Cardiac septum (tissue), 1 donor: ENCODE measurements at regions not wholly inside any gene's neighbourhood (a gene's known extent, or its start where the extent isn't known, plus 50 kb on each side); places are given as distances from the start of the nearest gene placed in this dataset.

Experiments used
- DNase-seq: peaks from one replicate; pipeline ENCODE4 v3.0.0-alpha.2; 2020; ENCODE audit warnings: low spot score
- intact Hi-C: fragments of 100-400 bp; cut with DNase I; formaldehyde crosslinking; loops from one replicate; pipeline ENCODE4 v1.14.0; 2022
- donor health status: DM: no; HTN: no; CAD: no.

DNA sequence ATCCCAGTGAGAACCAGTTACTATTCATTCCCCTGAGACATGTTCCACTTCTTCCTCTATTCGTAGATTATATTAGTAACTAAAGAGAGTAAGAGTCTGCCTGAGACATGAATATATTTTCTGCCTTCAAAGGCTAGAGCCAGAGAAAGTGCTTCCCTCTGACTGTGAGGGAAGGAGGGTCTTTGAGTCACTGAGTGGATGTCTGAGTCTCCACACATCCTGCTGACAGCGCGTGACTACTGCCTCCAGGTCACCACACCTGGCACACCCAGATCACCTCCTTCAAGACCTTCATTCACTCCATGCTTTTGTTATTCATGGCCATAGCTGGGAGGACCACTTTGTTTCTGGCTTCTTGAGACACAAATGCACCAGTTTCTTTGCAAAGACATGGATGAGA is 135.6 kb downstream of the SOX2 start:
- DNase-seq = no peak
- intact Hi-C loops = no loop called here

DNA sequence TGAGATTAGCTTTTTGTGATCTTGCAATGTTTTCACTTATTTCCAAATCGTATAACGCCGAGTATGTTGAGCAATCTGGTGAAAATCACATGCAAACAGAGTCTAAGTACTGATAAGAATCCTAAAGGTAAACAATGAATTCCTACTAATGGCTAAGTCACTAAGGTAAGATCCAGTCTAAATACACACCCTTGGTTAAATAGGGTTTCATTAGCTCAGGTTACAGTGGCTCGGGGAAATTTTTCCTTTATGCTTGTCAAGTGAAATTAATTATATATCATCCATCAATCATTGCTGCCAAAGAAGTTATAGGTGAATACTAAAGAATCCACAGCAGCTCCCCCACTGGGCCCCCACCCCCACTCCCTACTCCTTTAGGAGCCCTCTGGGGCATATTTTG is 139.3 kb downstream of the SOX2 start:
- no peak for DNase-seq
- intact Hi-C loops = no loop called here

DNA sequence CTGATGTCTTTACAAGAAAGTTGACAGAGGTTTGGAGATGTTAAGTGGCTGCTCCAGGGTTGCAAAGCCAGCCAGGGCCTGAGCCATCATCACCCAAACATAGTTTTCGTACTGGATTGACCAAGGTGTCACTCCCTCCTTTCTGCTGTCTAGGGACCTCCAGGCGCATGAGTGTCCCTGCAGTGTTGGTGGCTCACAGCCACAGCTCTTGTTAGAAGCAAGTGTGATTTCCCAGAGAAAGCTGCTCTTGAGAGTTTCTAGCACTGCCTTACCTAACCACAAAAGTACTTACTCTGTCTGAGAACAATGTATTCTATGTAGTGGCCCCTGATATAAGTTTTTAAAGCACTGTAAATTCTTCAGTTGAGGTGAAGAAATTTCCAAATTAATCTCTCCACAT is 144.1 kb downstream of the SOX2 start:
- intact Hi-C loops = no loop called here
- no peak for DNase-seq

DNA sequence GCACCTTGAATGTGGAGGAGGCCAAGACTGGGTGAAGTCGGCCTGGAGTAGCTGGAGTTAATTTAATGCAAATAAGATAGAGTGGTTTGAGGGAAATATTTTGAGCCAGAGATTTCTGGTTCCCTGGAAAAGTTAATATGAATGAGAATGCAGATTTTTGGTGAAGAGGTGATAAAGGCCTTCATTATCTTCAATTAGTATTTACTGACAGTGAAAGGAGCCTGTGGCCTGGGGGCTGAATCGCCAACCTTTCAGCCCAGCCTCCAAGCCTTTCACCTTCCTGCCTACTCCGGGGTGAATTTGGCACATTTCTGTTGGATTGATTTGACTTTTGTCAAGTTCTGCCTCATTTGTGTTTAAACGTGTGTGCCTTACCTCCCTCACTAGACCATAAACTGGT is 147.8 kb downstream of the SOX2 start:
- intact Hi-C loops = no loop called here
- no peak for DNase-seq

DNA sequence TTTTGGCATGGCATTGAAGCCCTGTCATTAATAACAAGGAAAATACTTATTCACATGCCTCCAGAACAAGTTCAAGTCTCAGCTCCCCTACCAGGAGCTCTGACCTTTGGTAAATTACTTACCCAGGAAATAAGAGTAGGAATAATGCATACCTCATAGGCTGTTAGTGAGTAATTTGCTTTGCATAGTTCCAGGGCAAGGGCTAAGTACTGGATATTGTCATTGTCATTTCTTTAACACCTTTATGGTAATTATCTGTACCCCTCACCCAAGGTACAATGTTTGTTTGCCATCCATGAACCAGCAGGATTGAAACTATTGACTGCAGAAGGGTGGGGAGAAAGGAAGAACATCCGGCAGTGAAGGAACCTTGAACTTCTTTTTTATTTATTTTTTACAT is 148.5 kb downstream of the SOX2 start:
- intact Hi-C loops = no loop called here

DNA sequence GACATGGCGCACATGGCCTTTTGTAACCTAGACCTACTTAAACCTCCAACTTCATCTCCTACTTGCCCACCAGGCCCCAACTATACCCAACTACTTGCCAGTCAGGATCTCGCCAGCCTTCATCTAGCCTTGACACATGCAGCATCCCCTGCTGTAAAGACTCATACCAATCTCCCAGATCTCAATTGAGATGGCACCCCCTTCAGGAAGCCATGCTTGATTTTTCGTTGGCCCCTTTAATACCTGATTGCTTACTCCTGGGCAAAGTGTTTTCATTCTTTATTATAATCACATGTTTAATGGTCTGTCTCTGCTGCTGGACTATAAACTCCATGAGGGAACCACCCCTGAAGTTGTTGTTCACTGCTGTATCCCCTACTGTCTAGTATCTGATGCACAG is 150.8 kb downstream of the SOX2 start:
- no peak for DNase-seq
- intact Hi-C loops = no loop called here

More for the DNA sequence above, 148.5 kb downstream of the SOX2 start:
- DNase-seq = no peak

DNA sequence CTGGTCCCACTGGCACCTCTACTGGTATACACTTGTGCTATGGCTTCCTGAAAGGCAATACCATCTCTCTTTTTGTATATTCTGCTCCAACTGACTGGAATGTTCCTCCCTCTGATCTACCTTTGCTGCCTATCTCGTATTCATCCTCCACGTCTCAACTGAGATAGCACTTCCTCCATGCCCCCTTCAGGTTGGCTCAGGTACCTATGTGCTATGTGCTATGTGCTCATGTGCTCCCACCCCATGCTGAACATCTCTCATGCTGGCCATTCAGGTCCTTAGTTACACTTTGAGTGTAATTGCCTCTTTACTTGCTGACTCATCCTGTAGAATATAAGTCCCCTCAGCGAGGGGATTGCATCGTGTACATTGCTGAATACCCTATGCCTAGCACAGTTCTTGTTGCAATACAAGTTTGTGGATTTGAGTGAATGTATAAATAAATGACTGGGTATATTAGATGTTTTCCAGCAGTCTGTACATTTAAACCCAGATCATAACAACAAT is 156.9 kb downstream of the SOX2 start:
- no peak for DNase-seq
- intact Hi-C loops = no loop called here

DNA sequence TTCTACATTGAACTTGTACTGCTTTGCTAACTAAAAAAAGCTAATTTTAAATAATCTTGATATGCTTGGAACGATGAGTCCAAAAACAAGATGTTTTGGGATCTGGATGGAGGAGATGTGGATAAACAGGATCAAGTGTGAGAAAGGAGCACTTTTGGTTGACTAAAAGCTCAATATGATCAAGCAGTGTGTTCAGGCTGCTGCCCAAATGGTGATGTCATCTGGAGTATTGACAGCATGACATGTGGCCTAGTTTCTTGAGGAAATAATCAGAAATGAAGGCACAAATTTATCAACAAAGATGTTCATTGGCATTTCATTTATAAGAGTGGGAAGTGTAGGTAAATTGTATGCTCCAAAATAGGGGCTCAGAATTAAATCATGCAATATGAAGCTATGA is 161.2 kb downstream of the SOX2 start:
- intact Hi-C loops = no loop called here
- no peak for DNase-seq

- no peak for DNase-seq
- intact Hi-C loops = no loop called here
These were observed 168.2 kb downstream of the SOX2 start for GRCh38 chr3:181879926-181880325.

DNA sequence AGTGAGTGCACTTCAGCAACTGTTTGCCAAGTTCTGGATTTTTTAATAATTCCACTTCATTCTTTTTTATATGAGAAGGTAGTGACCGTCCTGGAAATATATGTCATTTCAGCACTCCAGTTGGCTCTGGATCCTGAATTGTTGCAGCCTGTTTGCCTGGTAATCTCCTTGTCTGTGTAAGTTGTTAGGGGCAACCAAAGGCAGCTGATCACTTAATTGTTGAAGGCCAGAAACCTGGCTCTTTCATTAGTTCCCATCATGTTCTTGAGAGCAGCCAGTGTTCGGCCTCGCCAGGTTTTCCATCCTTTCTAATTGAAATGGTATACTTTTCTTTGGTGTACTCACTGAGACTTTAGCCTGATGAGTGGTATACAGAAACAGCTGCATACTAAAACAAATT is 168.6 kb downstream of the SOX2 start:
- intact Hi-C loops = no loop called here
- no peak for DNase-seq

GRCh38 chr3:181881749-181882148 is 170.0 kb downstream of the SOX2 start:
- intact Hi-C loops = no loop called here
- DNase-seq = no peak

DNA sequence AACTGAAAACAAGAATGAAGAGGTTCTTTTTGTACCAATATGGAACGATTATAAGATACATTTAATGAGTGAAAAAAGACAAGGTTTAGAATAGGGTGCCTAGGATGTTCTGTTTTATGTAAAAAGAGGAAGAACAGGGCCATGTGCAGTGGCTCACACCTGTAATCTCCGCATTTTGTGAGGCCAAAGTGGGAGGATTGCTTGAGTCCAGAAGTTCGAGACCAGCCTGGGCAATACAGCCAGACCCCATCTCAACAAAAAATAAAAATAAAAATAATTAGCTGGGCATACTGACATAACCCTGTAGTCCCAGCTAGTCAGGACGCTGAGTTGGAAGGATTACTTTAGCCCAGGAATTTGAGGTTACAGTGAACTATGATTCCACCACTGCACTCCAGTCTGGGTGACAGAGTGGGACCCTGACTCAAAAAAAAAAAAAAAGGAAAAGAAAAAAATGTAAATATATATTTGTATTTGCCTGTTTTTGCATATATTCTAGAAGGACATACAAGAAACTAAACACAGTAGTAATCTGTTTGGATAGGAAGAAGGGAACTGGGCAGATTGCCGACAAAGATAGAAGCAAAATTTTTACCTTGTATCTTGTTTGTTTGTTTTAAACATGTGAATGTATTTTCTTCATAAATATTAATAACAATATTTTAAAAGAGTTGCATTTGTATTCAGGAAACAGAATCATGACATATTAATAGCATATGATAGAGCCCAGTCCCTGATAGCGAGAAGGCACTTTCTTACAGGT is 174.3 kb downstream of the SOX2 start:
- DNase-seq = no peak
- intact Hi-C loops = no loop called here

DNA sequence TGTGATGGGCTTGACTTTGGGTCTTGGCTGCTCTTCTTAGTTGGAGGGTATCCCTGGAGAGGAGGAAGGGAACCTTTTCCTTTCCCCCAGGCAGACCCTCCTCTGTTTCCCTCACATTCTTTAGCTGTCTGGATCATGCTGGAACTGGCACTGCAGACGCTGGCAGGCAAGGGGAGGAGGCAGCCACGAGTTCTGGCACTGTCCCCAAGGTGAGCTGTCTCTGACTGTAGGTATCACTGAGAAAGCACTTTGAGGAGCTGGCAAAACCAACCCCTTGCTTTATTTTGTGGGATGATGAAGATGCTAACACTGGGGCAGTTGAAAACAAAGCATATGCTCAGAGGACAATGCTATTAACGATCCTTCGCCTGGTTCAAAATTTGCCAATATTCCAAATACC is 175.0 kb downstream of the SOX2 start:
- intact Hi-C loops = no loop called here
- DNase-seq = no peak

DNA sequence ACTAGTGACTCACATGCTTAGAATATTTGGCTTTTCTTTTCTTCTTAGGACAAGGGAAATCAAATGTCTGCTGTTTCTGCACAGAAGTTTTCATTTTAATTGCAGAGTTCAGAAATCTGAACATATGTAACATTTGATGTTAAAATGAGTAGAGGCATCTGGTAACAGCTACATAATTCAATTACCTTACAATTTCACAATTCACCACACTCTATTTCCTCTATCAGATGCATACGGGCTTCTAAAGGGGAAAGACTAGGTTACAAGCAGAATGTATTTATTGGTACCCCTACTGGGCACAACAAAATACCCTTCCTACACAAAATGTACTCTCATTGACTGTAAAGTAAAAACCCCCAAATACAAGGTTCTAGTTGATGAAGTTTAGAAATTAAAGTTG is 176.0 kb downstream of the SOX2 start:
- intact Hi-C loops = no loop called here

GRCh38 chr3:181888234-181888633 is 176.5 kb downstream of the SOX2 start:
- intact Hi-C loops = no loop called here
- no peak for DNase-seq

More for the DNA sequence above, 176.0 kb downstream of the SOX2 start:
- DNase-seq = no peak

DNA sequence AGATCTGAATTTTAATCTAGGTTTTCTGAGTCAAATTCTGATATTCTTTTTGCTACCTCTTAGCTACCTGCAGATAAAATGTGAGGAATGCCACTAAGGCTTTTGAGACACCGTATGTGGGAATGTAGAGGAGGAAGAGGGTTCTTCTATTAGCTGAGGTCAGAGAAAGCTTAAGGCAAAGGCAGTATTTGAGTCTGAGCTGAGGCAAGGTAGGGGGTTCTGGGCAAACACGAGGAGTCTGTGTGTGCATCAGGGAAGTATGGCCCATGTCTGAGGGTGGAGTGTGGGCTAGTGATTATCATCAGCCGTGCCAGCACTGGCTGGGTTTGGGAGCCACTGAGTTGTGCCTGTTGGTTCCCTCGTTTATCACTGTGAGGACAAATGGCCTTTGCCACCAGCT is 181.1 kb downstream of the SOX2 start:
- intact Hi-C loops = no loop called here
- DNase-seq = no peak

DNA sequence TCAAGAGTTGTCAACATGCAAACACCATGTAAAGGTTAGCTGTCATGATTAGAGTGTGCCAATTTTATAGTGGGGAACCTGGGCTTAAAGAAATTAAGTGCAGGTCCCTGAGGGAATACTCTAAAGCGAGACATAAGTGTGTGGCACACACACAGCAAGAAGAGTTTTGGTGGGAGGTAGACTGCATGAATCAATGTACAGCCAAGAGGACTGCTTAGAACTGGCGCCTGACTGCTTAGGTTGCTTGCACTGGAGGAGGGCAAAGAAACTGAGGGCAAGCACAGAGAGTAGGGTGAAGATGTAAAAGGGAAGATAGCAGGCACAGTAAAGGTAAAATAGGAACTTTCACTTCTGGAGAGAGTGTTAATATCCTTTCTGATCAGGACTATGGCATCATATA is 184.9 kb downstream of the SOX2 start:
- intact Hi-C loops = no loop called here

GRCh38 chr3:181899702-181900101 is 188.0 kb downstream of the SOX2 start:
- intact Hi-C loops = no loop called here
- no peak for DNase-seq

More for the DNA sequence above, 184.9 kb downstream of the SOX2 start:
- DNase-seq = no peak

- no peak for DNase-seq
These were observed 189.9 kb downstream of the SOX2 start for GRCh38 chr3:181901626-181902025.

GRCh38 chr3:181906338-181906737 is 194.6 kb downstream of the SOX2 start:
- intact Hi-C loops = no loop called here
- no peak for DNase-seq

More at GRCh38 chr3:181901626-181902025, 189.9 kb downstream of the SOX2 start:
- intact Hi-C loops = no loop called here

DNA sequence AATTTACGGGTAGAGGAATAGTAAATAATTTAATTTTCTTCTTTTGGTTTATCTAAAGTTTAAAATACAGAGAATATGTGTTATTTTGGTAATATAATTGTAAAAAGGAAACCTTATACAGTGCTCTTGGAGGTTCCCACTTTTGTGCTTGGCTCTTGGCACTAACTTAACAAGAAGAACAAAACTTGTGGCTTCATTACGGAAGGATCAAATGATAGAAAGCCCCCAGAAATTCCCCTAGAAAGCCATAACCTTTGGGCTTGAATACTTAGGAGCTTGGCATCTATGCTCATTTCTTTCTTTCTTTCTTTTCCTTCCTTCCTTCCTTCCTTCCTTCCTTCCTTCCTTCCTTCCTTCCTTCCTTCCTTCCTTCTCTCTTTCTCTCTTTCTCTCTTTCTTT is 197.5 kb downstream of the SOX2 start:
- intact Hi-C loops = no loop called here
- no peak for DNase-seq

- intact Hi-C loops = no loop called here
- no peak for DNase-seq
These were observed 200.7 kb downstream of the SOX2 start for GRCh38 chr3:181912384-181912783.
